ENCODE measurements at regions not wholly inside any gene's neighbourhood (a gene's known extent, or its start where the extent isn't known, plus 50 kb on each side); places are given as distances from the start of the nearest gene placed in this dataset.
"Not testable (repeated sequence)": the region's sequence is repeated elsewhere in the genome, so short reads cannot be mapped to it uniquely, and the experiment has no call there.

DNA sequence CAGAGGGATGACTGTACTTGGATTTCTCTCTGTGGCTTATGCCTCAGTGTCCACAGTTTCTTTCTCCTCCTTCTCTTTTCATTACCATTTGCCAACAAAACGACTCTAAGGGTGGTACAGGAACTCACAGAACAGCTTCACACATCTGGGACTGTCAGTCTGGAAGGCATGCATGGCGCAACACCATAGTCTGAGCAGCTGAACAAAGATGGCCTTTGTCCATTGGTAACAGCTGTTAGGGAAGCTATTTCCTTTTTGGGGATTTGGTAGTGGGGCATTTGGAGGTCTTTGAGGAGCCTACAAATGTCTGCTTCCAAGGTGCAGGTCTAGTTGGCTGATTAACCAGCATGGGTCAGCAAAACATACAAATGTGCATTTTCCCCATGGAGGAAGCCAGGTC, 81.4 kb upstream of the PCDH8 start:
- DNase-seq, result no peak

DNA sequence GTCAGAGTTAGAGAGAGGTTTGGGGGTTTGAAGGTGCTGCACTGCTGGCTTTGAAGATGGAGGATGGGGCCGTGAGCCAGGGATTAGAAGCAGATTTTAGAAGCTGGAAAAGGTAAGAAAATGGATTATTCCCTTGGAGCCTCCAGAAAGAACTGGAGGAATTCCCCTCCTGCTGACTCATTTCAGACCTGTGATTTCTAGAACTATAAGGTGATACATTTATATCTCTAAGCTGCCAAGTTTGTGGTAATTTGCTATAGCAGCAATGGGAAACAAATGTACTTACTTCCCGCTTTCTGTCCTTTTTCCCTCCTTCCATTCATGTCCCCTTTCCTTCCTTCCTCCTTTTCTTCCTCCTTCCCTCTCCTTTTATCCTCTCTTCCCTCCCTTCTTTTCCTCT, 78.5 kb upstream of the PCDH8 start:
- no peak for DNase-seq

DNA sequence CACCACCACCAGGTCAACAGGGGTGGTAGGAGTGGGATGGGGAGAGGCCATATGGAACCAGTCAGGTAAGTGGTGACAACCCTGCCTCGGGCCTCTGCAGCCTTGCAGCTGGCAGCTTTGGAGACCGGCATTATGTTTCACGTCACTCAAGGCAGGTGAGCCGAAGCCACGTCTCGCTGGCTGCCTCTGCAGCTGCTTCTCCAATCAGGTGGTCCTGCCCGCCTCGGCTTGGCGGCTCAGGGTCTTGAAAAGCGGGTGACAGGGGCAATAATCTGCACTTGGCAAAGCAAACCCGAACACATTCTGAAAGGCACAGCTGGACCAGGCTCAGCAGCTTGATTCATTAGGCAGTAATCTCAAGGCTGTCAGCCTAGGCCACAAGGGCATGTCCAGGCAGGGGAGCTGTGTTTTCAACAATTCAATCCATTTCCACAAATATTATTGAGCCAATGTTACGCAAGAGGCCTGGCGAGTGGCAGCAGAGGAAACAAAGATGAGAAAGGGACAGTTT, 77.4 kb upstream of the PCDH8 start:
- peak; percentile 36 for DNase-seq

DNA sequence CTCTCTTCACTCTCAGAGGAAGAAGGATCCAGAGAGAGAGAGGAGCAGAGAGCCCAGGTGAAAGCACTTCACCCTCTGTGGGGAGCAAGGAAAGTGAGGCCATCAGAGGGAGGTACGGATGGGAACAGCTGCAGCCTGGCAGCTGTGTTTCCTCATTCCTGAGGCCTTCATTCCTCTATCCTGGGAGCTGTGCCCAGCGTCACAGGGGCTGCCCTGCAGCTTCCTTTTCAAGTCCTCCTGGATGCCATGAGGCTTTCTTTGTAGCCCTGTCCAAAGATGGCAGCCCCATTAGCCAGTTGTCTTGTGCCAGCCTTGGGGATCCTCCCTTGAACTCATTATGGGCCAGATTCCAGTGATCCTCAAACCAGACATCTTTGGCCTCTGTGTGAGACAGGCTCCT, 76.8 kb upstream of the PCDH8 start:
- DNase-seq, result no peak

GRCh38 chr13:52924289-52925148, 76.1 kb upstream of the PCDH8 start:
- DNase-seq, result no peak

DNA sequence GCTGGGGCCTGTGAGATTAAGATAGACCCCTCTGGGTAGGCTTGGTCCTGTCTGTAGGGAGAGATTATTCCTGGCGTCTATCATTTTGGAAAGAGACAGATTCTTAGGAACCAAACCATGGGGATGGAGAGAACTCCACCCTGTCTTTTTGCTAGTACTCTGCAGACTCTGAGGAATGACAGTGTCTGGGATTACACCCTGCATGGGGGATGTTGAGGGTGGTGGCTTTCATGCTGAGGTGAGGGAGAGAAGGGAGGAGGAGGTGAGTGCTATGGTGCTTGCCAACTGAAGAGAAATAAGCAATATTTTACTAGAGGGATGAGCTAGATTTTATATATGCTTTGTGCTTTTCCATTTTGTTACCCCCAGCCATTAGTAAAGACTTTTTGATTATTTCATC, 74.5 kb upstream of the PCDH8 start:
- no peak for DNase-seq

GRCh38 chr13:52921194-52921593, 72.8 kb upstream of the PCDH8 start:
- DNase-seq, result no peak

GRCh38 chr13:52916486-52916990, 68.1 kb upstream of the PCDH8 start:
- DNase-seq, result no peak

- no peak for DNase-seq
Observed at GRCh38 chr13:52911340-52911739, 62.9 kb upstream of the PCDH8 start.

DNA sequence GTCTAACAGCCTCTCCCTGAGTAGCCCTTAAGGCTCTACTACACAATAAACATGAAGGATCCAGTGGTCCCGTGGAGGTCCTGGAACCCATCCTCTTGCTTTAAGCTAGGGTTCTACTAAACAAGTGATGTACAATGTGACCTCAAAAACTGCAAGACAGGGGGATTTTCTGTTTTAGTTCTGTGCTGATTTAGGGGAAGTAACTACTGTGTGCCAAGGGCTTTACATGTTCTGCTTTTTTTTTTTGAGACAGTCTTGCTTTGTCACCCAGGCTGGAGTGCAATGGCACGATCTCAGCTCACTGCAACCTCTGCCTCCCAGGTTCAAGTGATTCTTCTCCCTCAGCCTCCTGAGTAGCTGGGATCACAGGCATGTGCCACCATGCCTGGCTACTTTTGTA, 61.9 kb upstream of the PCDH8 start:
- not testable (repeated sequence) for DNase-seq

DNA sequence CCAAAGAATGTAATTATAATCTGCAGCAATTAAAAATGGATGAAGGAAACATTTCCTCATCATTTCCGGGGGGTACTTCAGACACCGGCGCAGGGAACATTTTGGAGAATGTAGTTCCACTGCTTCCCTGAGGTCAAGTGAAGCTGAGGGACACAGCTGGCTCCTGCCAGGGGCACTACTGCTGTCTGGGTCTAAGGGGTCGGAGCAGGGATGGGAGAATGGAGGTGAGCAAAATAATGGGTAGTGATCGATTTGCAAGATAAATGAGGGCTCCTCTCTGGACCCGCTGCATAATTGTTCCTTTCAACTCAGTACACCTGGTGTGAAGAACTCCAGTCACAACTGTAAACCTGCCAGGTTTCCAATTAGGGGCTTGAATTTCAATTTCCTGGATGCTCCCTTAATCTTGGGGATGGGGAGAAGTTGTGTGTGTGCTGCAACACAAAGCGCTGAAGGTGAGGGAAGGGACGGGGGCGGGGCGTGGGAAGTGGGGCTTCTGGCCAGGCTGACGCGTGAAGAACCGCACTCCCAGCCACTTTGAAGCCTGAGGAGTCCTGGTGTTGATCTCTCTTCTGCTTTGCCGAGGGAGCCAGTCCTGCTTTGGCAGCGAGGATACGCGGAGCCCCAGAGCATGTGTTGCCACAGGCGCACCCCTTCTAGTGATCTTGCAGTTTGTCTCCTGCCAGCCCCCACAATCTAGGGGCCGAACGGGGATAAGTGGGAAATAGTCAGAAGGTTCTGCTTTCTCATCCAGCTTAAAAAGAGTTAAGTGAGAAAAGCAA, 57.9 kb upstream of the PCDH8 start:
- no peak for DNase-seq

- no peak for DNase-seq
Observed at GRCh38 chr13:52905701-52906100, 57.3 kb upstream of the PCDH8 start.

GRCh38 chr13:52903320-52903719, 54.9 kb upstream of the PCDH8 start:
- no peak for DNase-seq

- peak; percentile 63 for DNase-seq
Observed at GRCh38 chr13:52899206-52899605, 50.8 kb upstream of the PCDH8 start.
